Heart left ventricle (tissue), 13 donors: ENCODE measurements at regions not wholly inside any gene's neighbourhood (a gene's known extent, or its start where the extent isn't known, plus 50 kb on each side); places are given as distances from the start of the nearest gene placed in this dataset.

ENCODE experiments used
- CTCF ChIP-seq, 12 donors: fragments of 200-600 bp; sonication (generic) in 4 of 12; IDR thresholded peaks; one replicate each; pipeline versions ENCODE4 v1.5.0 to v1.8.0; 2018 to 2022; ENCODE audit warnings: antibody characterized with exemption in 12 of 12, mild to moderate bottlenecking in 5 of 12
- POLR2A ChIP-seq, 2 donors: fragments of 450-650 bp; IDR thresholded peaks; one replicate each; pipeline ENCODE4 v1.6.1; 2017; ENCODE audit warnings: antibody characterized with exemption in 2 of 2, mild to moderate bottlenecking in 2 of 2, moderate library complexity in 2 of 2
- donor health status: ischemic (EF 13 %, LVEDD 7.1; RV severe dilation, severe dysfunction).
- donor health status: DM: no; HTN: yes; CAD: no.
- donor health status: DM: no; HTN: no; CAD: no.
- donor health status: ischemic (EF 25% LVEDD 6.9; RV normal size, moderate dysfunction).
- donor health status: ischemic (EF 25% LVEDD 5.7; RV mildly dilated, moderate dysfunction).
- donor health status: ischemic (EF 35%, LVEDD 5.7; RV mildly dilated, moderate dysfunction).
- donor health status: nonischemic (EF 11% LVEDD 7.7; RV severe dilation, severe dysfunction).
- donor health status: DM: yes; HTN: yes; CAD: no.
- donor health status: PGD.
- donor health status: ischemic (EF 29% LVEDD 5.4; RV normal size, mild dysfunction).
- donor health status: nonischemic (EF 23%, LVEDD 6.1; RV moderate dilation, normal function).

GRCh38 chr10:8431511-8431910 is 377.0 kb downstream of the GATA3 start:
- TF ChIP-seq CTCF (IDR thresholded peaks at IDR 0.05) (no peak), POLR2A (IDR thresholded peaks at IDR 0.05) (no peak)
